Amniotic stem cell (primary cell): ENCODE measurements at regions not wholly inside any gene's neighbourhood (a gene's known extent, or its start where the extent isn't known, plus 50 kb on each side); places are given as distances from the start of the nearest gene placed in this dataset.

Experiments
- DNase-seq: peaks from one replicate; lab custom pipeline; 2025; lab: John Stamatoyannopoulos, UW

- no peak for DNase-seq
These were observed 386.1 kb upstream of the ZFP64 start for GRCh38 chr20:52577696-52578095.

- no peak for DNase-seq
These were observed 381.1 kb upstream of the ZFP64 start for GRCh38 chr20:52572687-52573086.

GRCh38 chr20:52569201-52569600, 377.6 kb upstream of the ZFP64 start:
- no peak for DNase-seq

- no peak for DNase-seq
These were observed 374.0 kb upstream of the ZFP64 start for GRCh38 chr20:52565614-52566013.

- no peak for DNase-seq
These were observed 373.0 kb upstream of the ZFP64 start for GRCh38 chr20:52564594-52564993.

GRCh38 chr20:52552181-52552872, 360.7 kb upstream of the ZFP64 start:
- no peak for DNase-seq

GRCh38 chr20:52542131-52542530, 350.6 kb upstream of the ZFP64 start:
- no peak for DNase-seq

- DNase-seq: no peak
These were observed 348.9 kb upstream of the ZFP64 start for GRCh38 chr20:52540509-52540908.

GRCh38 chr20:52539891-52540290, 348.3 kb upstream of the ZFP64 start:
- DNase-seq: no peak

- DNase-seq: no peak
These were observed 345.3 kb upstream of the ZFP64 start for GRCh38 chr20:52536841-52537400.

GRCh38 chr20:52536040-52536439, 344.5 kb upstream of the ZFP64 start:
- DNase-seq: no peak

GRCh38 chr20:52534616-52535015, 343.0 kb upstream of the ZFP64 start:
- no peak for DNase-seq

- no peak for DNase-seq
These were observed 341.8 kb upstream of the ZFP64 start for GRCh38 chr20:52533401-52533800.

GRCh38 chr20:52532674-52533073, 341.1 kb upstream of the ZFP64 start:
- no peak for DNase-seq

GRCh38 chr20:52530571-52530970, 339.0 kb upstream of the ZFP64 start:
- no peak for DNase-seq

GRCh38 chr20:52529826-52530225, 338.2 kb upstream of the ZFP64 start:
- no peak for DNase-seq

GRCh38 chr20:52524861-52525260, 333.3 kb upstream of the ZFP64 start:
- DNase-seq: no peak

- DNase-seq: no peak
These were observed 327.2 kb upstream of the ZFP64 start for GRCh38 chr20:52518735-52519134.

- DNase-seq: no peak
These were observed 324.3 kb upstream of the ZFP64 start for GRCh38 chr20:52515877-52516276.

GRCh38 chr20:52500157-52500556, 308.6 kb upstream of the ZFP64 start:
- DNase-seq: no peak

- DNase-seq: no peak
These were observed 306.2 kb upstream of the ZFP64 start for GRCh38 chr20:52497731-52498130.

GRCh38 chr20:52496191-52496590, 304.6 kb upstream of the ZFP64 start:
- DNase-seq: no peak

- peak; percentile 73 for DNase-seq
These were observed 302.7 kb upstream of the ZFP64 start for GRCh38 chr20:52494244-52494643.

GRCh38 chr20:52493171-52493721, 301.7 kb upstream of the ZFP64 start:
- no peak for DNase-seq
